ENCODE measurements at regions not wholly inside any gene's neighbourhood (a gene's known extent, or its start where the extent isn't known, plus 50 kb on each side); places are given as distances from the start of the nearest gene placed in this dataset.

- intact Hi-C loops (cut with DNase I; ENCODE audit: low total_unique reads), result no loop called here
- no peak overlapping the region for H3K4me3 ChIP-seq (ENCODE audit: low read depth, poor library complexity, severe bottlenecking)
- DNase-seq (ENCODE audit: low spot score in 2 of 2), result peak in 1 of 2 donors; percentile 71
- 55% methylated on average over 11 of the region's 11 CpGs for WGBS, 2 donors
- TF ChIP-seq CTCF (IDR thresholded peaks at IDR 0.05), result no peak
- no peak for TF ChIP-seq POLR2A (IDR thresholded peaks at IDR 0.05)
These were observed 183.1 kb downstream of the GAS1 start for GRCh38 chr9:86764221-86764624.

- 78 to 80% methylated on average over 2 of the region's 2 CpGs for WGBS, 2 donors
- no peak for TF ChIP-seq CTCF (IDR thresholded peaks at IDR 0.05)
- no peak for TF ChIP-seq POLR2A (IDR thresholded peaks at IDR 0.05)
- intact Hi-C loops (cut with DNase I; ENCODE audit: low total_unique reads), result no loop called here
- DNase-seq (ENCODE audit: low spot score in 2 of 2), result peak in 1 of 2 donors; percentile 13
- no peak overlapping the region for H3K4me3 ChIP-seq (ENCODE audit: low read depth, poor library complexity, severe bottlenecking)
These were observed 183.5 kb downstream of the GAS1 start for GRCh38 chr9:86763791-86764190.

GRCh38 chr9:86757382-86757720 is 190.0 kb downstream of the GAS1 start:
- peak in 1 of 2 donors; percentile 63 for DNase-seq (ENCODE audit: low spot score in 2 of 2)
- intact Hi-C loops (cut with DNase I; ENCODE audit: low total_unique reads), result no loop called here
- TF ChIP-seq CTCF (IDR thresholded peaks at IDR 0.05), result no peak
- TF ChIP-seq POLR2A (IDR thresholded peaks at IDR 0.05), result no peak
- 92 to 100% methylated on average over 1 of the region's 1 CpG for WGBS, 2 donors
- H3K4me3 ChIP-seq (ENCODE audit: low read depth, poor library complexity, severe bottlenecking), result no peak overlapping the region

GRCh38 chr9:86756576-86757381 is 190.5 kb downstream of the GAS1 start:
- H3K4me3 ChIP-seq (ENCODE audit: low read depth, poor library complexity, severe bottlenecking), result no peak overlapping the region
- TF ChIP-seq POLR2A (IDR thresholded peaks at IDR 0.05) (no peak), CTCF (IDR thresholded peaks at IDR 0.05) (no peak)
- WGBS, 2 donors, result 69 to 74% methylated on average over 18 of the region's 18 CpGs
- intact Hi-C loops (cut with DNase I; ENCODE audit: low total_unique reads), result no loop called here
- DNase-seq (ENCODE audit: low spot score in 2 of 2), result peak in 1 of 2 donors; percentile 67

GRCh38 chr9:86755561-86755941 is 191.8 kb downstream of the GAS1 start:
- TF ChIP-seq POLR2A (IDR thresholded peaks at IDR 0.05) (no peak), CTCF (IDR thresholded peaks at IDR 0.05) (no peak)
- H3K4me3 ChIP-seq (ENCODE audit: low read depth, poor library complexity, severe bottlenecking), result no peak overlapping the region
- WGBS, 2 donors, result 52 to 63% methylated on average over 8 of the region's 8 CpGs
- intact Hi-C loops (cut with DNase I; ENCODE audit: low total_unique reads), result no loop called here
- DNase-seq (ENCODE audit: low spot score in 2 of 2), result no peak
